ENCODE measurements at regions not wholly inside any gene's neighbourhood (a gene's known extent, or its start where the extent isn't known, plus 50 kb on each side); places are given as distances from the start of the nearest gene placed in this dataset.

GRCh38 chr18:56115071-56116015 lies 523.0 kb downstream of the TXNL1 start:
- DNase-seq (ENCODE audit: low read depth), result no peak
- TF ChIP-seq CTCF (IDR thresholded peaks at IDR 0.05; ENCODE audit: control insufficient read depth, extremely low read depth, insufficient read depth), result no peak
- H3K4me3 ChIP-seq (ENCODE audit: low read depth, low read length), result no peak overlapping the region

- no peak for DNase-seq (ENCODE audit: low read depth)
- no peak overlapping the region for H3K4me3 ChIP-seq (ENCODE audit: low read depth, low read length)
- TF ChIP-seq CTCF (IDR thresholded peaks at IDR 0.05; ENCODE audit: control insufficient read depth, extremely low read depth, insufficient read depth), result no peak
These were observed 525.0 kb upstream of the TCF4 start for GRCh38 chr18:56112984-56113383.

- no peak overlapping the region for H3K4me3 ChIP-seq (ENCODE audit: low read depth, low read length)
- DNase-seq (ENCODE audit: low read depth), result no peak
- TF ChIP-seq CTCF (IDR thresholded peaks at IDR 0.05; ENCODE audit: control insufficient read depth, extremely low read depth, insufficient read depth), result no peak
These were observed 524.2 kb upstream of the TCF4 start for GRCh38 chr18:56112013-56112749.

GRCh38 chr18:56109757-56110156 lies 521.8 kb upstream of the TCF4 start:
- no peak overlapping the region for H3K4me3 ChIP-seq (ENCODE audit: low read depth, low read length)
- no peak for DNase-seq (ENCODE audit: low read depth)
- TF ChIP-seq CTCF (IDR thresholded peaks at IDR 0.05; ENCODE audit: control insufficient read depth, extremely low read depth, insufficient read depth), result no peak

GRCh38 chr18:56108478-56109367 lies 520.7 kb upstream of the TCF4 start:
- TF ChIP-seq CTCF (IDR thresholded peaks at IDR 0.05; ENCODE audit: control insufficient read depth, extremely low read depth, insufficient read depth), result no peak
- no peak for DNase-seq (ENCODE audit: low read depth)
- no peak overlapping the region for H3K4me3 ChIP-seq (ENCODE audit: low read depth, low read length)

GRCh38 chr18:56107821-56108477 lies 520.0 kb upstream of the TCF4 start:
- no peak for TF ChIP-seq CTCF (IDR thresholded peaks at IDR 0.05; ENCODE audit: control insufficient read depth, extremely low read depth, insufficient read depth)
- no peak overlapping the region for H3K4me3 ChIP-seq (ENCODE audit: low read depth, low read length)
- DNase-seq (ENCODE audit: low read depth), result no peak

All from LNCaP clone FGC (cell line).